SK-N-SH treated with all-trans-retinoic acid at 6 μM for 48 hours (cell line): ENCODE measurements at regions not wholly inside any gene's neighbourhood (a gene's known extent, or its start where the extent isn't known, plus 50 kb on each side); places are given as distances from the start of the nearest gene placed in this dataset.

Experiments
- ESRRG ChIP-seq: fragments of 250-450 bp; sonication (Bioruptor Pico); IDR thresholded peaks from 2 replicates; pipeline ENCODE4 v1.6.1; 2021; ENCODE audit warnings: mild to moderate bottlenecking
- GLIS3 ChIP-seq: fragments of 250-450 bp; sonication (Bioruptor Pico); IDR thresholded peaks from 2 replicates; pipeline ENCODE4 v1.5.0; 2020; ENCODE audit warnings: mild to moderate bottlenecking, moderate library complexity
- OSR1 ChIP-seq: fragments of 250-450 bp; sonication (Bioruptor Pico); IDR thresholded peaks from 2 replicates; pipeline ENCODE4 v1.8.0; 2022; ENCODE audit warnings: moderate library complexity, mild to moderate bottlenecking, inconsistent platforms
- TCF4 ChIP-seq: fragments of 250-450 bp; sonication (Bioruptor Pico); IDR thresholded peaks from 2 replicates; pipeline ENCODE4 v1.8.0; 2021; ENCODE audit warnings: mild to moderate bottlenecking, moderate library complexity, borderline replicate concordance
- ZFP30 ChIP-seq: fragments of 450-650 bp; formaldehyde crosslinking; IDR thresholded peaks from 2 replicates; pipeline ENCODE4 v1.5.0; 2022; ENCODE audit warnings: mild to moderate bottlenecking, moderate library complexity
- TF ChIP-seq, protein P1 (sequence below): fragments of 250-450 bp; sonication (Bioruptor Pico); IDR thresholded peaks from 2 replicates; pipeline ENCODE4 v1.8.0; 2020; ENCODE audit warnings: mild to moderate bottlenecking, moderate library complexity, borderline replicate concordance
- TF ChIP-seq, protein P2 (sequence below): fragments of 250-450 bp; sonication (Bioruptor Pico); IDR thresholded peaks from 2 replicates; pipeline ENCODE4 v1.5.1; 2020; ENCODE audit warnings: low read depth, mild to moderate bottlenecking, moderate library complexity
- TF ChIP-seq, protein P3 (sequence below): fragments of 250-450 bp; sonication (Bioruptor Pico); IDR thresholded peaks from 2 replicates; pipeline ENCODE4 v1.5.1; 2021; ENCODE audit warnings: mild to moderate bottlenecking, moderate library complexity
- TF ChIP-seq, protein P4 (sequence below): fragments of 250-450 bp; sonication (Bioruptor Pico); IDR thresholded peaks from 2 replicates; pipeline ENCODE4 v1.8.0; 2021; ENCODE audit warnings: low read depth, mild to moderate bottlenecking, moderate library complexity, borderline replicate concordance

DNA sequence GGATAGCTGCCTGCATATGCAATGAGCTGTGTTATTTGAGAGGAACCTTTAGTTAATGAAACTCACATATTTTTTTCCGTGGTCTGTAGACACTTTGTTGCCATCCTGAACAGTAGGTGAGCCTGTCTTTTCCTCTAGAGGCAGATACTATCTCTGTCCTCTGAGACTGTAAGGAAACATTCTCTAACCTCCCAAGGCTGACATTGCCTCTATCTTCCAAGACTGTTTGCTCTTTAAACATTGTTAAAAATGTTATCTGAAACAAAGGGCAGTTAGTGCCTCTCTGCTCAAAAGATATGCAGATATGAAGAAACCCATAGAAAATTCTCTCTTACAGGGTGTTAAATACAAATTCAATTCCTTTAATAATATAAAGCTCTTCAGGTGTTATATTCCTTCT, 963.8 kb upstream of the CNTN5 start:
- no peak for TF ChIP-seq GLIS3 (CRISPR knock-in tag)
- TF ChIP-seq, protein P1, sequence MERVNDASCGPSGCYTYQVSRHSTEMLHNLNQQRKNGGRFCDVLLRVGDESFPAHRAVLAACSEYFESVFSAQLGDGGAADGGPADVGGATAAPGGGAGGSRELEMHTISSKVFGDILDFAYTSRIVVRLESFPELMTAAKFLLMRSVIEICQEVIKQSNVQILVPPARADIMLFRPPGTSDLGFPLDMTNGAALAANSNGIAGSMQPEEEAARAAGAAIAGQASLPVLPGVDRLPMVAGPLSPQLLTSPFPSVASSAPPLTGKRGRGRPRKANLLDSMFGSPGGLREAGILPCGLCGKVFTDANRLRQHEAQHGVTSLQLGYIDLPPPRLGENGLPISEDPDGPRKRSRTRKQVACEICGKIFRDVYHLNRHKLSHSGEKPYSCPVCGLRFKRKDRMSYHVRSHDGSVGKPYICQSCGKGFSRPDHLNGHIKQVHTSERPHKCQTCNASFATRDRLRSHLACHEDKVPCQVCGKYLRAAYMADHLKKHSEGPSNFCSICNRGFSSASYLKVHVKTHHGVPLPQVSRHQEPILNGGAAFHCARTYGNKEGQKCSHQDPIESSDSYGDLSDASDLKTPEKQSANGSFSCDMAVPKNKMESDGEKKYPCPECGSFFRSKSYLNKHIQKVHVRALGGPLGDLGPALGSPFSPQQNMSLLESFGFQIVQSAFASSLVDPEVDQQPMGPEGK (CRISPR knock-in tag) = no peak
- TF ChIP-seq, protein P2, sequence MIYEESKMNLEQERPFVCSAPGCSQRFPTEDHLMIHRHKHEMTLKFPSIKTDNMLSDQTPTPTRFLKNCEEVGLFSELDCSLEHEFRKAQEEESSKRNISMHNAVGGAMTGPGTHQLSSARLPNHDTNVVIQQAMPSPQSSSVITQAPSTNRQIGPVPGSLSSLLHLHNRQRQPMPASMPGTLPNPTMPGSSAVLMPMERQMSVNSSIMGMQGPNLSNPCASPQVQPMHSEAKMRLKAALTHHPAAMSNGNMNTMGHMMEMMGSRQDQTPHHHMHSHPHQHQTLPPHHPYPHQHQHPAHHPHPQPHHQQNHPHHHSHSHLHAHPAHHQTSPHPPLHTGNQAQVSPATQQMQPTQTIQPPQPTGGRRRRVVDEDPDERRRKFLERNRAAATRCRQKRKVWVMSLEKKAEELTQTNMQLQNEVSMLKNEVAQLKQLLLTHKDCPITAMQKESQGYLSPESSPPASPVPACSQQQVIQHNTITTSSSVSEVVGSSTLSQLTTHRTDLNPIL (CRISPR knock-in tag) = no peak
- TF ChIP-seq, protein P3, sequence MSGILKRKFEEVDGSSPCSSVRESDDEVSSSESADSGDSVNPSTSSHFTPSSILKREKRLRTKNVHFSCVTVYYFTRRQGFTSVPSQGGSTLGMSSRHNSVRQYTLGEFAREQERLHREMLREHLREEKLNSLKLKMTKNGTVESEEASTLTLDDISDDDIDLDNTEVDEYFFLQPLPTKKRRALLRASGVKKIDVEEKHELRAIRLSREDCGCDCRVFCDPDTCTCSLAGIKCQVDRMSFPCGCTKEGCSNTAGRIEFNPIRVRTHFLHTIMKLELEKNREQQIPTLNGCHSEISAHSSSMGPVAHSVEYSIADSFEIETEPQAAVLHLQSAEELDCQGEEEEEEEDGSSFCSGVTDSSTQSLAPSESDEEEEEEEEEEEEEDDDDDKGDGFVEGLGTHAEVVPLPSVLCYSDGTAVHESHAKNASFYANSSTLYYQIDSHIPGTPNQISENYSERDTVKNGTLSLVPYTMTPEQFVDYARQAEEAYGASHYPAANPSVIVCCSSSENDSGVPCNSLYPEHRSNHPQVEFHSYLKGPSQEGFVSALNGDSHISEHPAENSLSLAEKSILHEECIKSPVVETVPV = no peak
- TF ChIP-seq TCF4 (CRISPR knock-in tag) = no peak
- TF ChIP-seq ZFP30 (CRISPR knock-in tag) = no peak
- TF ChIP-seq OSR1 (CRISPR knock-in tag) = no peak
- TF ChIP-seq, protein P4, sequence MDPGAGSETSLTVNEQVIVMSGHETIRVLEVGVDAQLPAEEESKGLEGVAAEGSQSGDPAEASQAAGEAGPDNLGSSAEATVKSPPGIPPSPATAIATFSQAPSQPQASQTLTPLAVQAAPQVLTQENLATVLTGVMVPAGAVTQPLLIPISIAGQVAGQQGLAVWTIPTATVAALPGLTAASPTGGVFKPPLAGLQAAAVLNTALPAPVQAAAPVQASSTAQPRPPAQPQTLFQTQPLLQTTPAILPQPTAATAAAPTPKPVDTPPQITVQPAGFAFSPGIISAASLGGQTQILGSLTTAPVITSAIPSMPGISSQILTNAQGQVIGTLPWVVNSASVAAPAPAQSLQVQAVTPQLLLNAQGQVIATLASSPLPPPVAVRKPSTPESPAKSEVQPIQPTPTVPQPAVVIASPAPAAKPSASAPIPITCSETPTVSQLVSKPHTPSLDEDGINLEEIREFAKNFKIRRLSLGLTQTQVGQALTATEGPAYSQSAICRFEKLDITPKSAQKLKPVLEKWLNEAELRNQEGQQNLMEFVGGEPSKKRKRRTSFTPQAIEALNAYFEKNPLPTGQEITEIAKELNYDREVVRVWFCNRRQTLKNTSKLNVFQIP = no peak
- TF ChIP-seq ESRRG (CRISPR knock-in tag) = no peak
